Heart left ventricle (tissue), 16 donors: ENCODE measurements at regions not wholly inside any gene's neighbourhood (a gene's known extent, or its start where the extent isn't known, plus 50 kb on each side); places are given as distances from the start of the nearest gene placed in this dataset.

ENCODE experiments used
- ATAC-seq, 4 donors: fragments of 200-7000 bp; cut with Tn5 transposase; one replicate each; pipeline ENCODE4 v1.9.1; 2020 to 2022; ENCODE audit warnings: moderate library complexity in 4 of 4, mild to moderate bottlenecking in 3 of 4, moderate number of reproducible peaks in 1 of 4
- DNase-seq, 5 donors: peaks; one replicate each; pipeline ENCODE4 v3.0.0-alpha.2; 2020
- H3K27ac ChIP-seq, 12 donors: fragments of 200-600 bp; sonication (generic) in 4 of 12; one replicate each; pipeline versions ENCODE4 v1.5.0 to v1.8.0; 2016 to 2022; ENCODE audit warnings: mild to moderate bottlenecking in 2 of 12
- H3K27me3 ChIP-seq, 9 donors: fragments of 200-600 bp; sonication (generic) in 2 of 9; one replicate each; pipeline versions ENCODE4 v1.5.1 to v1.8.0; 2016 to 2022; ENCODE audit warnings: mild to moderate bottlenecking in 3 of 9
- H3K36me3 ChIP-seq, 9 donors: fragments of 200-600 bp; sonication (generic) in 2 of 9; one replicate each; pipeline versions ENCODE4 v1.5.0 to v1.8.0; 2018 to 2022; ENCODE audit warnings: mild to moderate bottlenecking in 2 of 9
- H3K4me1 ChIP-seq, 12 donors: fragments of 200-600 bp; sonication (generic) in 4 of 12; one replicate each; pipeline versions ENCODE4 v1.5.0 to v1.8.0; 2016 to 2022; ENCODE audit warnings: mild to moderate bottlenecking in 3 of 12
- H3K4me3 ChIP-seq, 12 donors: fragments of 200-600 bp; sonication (generic) in 4 of 12; one replicate each; pipeline versions ENCODE4 v1.5.0 to v1.8.0; 2017 to 2022; ENCODE audit warnings: mild to moderate bottlenecking in 9 of 12, moderate library complexity in 4 of 12
- H3K9me3 ChIP-seq, 12 donors: fragments of 200-600 bp; sonication (generic) in 4 of 12; one replicate each; pipeline versions ENCODE4 v1.5.0 to v1.8.0; 2016 to 2022; ENCODE audit warnings: mild to moderate bottlenecking in 1 of 12
- CTCF ChIP-seq, 12 donors: fragments of 200-600 bp; sonication (generic) in 4 of 12; IDR thresholded peaks; one replicate each; pipeline versions ENCODE4 v1.5.0 to v1.8.0; 2018 to 2022; ENCODE audit warnings: antibody characterized with exemption in 12 of 12, mild to moderate bottlenecking in 5 of 12
- POLR2A ChIP-seq, 2 donors: fragments of 450-650 bp; IDR thresholded peaks; one replicate each; pipeline ENCODE4 v1.6.1; 2017; ENCODE audit warnings: antibody characterized with exemption in 2 of 2, mild to moderate bottlenecking in 2 of 2, moderate library complexity in 2 of 2
- WGBS, 4 donors: extraction: QIAGEN DNeasy Blood & Tissue Kit in 2 of 4; methylation state at CpG; one replicate each; pipeline versions ENCODE4 v1.1.5 to v1.1.7; 2013 to 2018; 5-methylcytosine and 5-hydroxymethylcytosine counted together
- intact Hi-C, 10 donors: fragments of 100-400 bp; cut with DNase I; formaldehyde crosslinking; loops; one replicate each; pipeline versions ENCODE4 v1.11.1 to v1.14.2; 2022
- donor health status: ischemic (EF 13 %, LVEDD 7.1; RV severe dilation, severe dysfunction).
- donor health status: healthy with polysubstance abuse.
- donor health status: DM: no; HTN: yes; CAD: no.
- donor health status: DM: no; HTN: no; CAD: no.
- donor health status: ischemic (EF 25% LVEDD 6.9; RV normal size, moderate dysfunction).
- donor health status: ischemic (EF 25% LVEDD 5.7; RV mildly dilated, moderate dysfunction).
- donor health status: healthy.
- donor health status: DM: yes; HTN: yes; CAD: no.
- donor health status: ischemic (EF 35%, LVEDD 5.7; RV mildly dilated, moderate dysfunction).
- donor health status: nonischemic (EF 11% LVEDD 7.7; RV severe dilation, severe dysfunction).
- donor health status: DM: yes; HTN: yes; CAD: no.
- donor health status: PGD.
- donor health status: ischemic (EF 29% LVEDD 5.4; RV normal size, mild dysfunction).
- donor health status: nonischemic (EF 23%, LVEDD 6.1; RV moderate dilation, normal function).

GRCh38 chr14:98444077-98444476 is 827.9 kb downstream of the BCL11B start:
- peaks cover 0 to 4% (median 0%) of the 10 kb centered on the region in 9 donors for H3K27me3 ChIP-seq
- H3K9me3 ChIP-seq = no peaks in the 10 kb centered on the region
- TF ChIP-seq CTCF (IDR thresholded peaks at IDR 0.05) (no peak), POLR2A (IDR thresholded peaks at IDR 0.05) (no peak)
- ATAC-seq (no peak), DNase-seq (no peak)
- H3K27ac ChIP-seq = peak overlapping the region in 1 of 12 donors; percentile 27
- intact Hi-C loops = no loop called here
- H3K36me3 ChIP-seq = no peaks in the 10 kb centered on the region
- 69 to 87% (median 79%) methylated on average over 2 of the region's 2 CpGs for WGBS, 4 donors
- H3K4me3 ChIP-seq = no peak overlapping the region
- no peaks in the 10 kb centered on the region for H3K4me1 ChIP-seq

DNA sequence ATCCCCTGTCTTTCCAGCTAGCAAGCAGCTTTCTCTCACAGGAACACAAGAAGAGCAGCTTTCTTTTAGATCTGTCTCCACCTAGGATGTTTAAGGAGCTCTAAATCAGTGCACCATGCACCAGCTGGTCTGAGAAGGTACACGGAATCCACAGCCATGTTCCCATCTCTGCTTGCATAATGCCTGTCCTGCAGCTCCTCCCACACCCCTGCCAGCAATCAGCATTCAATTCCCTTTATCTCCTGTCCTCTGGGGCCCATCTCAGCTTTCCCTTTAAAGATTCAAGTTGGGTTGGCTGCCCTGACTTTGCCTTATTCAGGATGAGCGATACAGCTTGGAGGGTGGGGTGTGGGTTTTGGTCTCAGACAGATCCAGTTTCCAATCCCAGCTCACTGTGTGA is 826.3 kb downstream of the BCL11B start:
- ATAC-seq (no peak), DNase-seq (no peak)
- no peaks in the 10 kb centered on the region for H3K36me3 ChIP-seq
- H3K4me3 ChIP-seq = no peak overlapping the region
- H3K27ac ChIP-seq = no peak overlapping the region
- no peaks in the 10 kb centered on the region for H3K4me1 ChIP-seq
- WGBS, 4 donors = 30 to 52% (median 36%) methylated on average over 2 of the region's 2 CpGs
- H3K9me3 ChIP-seq = no peaks in the 10 kb centered on the region
- intact Hi-C loops = no loop called here
- TF ChIP-seq POLR2A (IDR thresholded peaks at IDR 0.05) (no peak), CTCF (IDR thresholded peaks at IDR 0.05) (no peak)
- peaks cover 0 to 4% (median 0%) of the 10 kb centered on the region in 9 donors for H3K27me3 ChIP-seq

DNA sequence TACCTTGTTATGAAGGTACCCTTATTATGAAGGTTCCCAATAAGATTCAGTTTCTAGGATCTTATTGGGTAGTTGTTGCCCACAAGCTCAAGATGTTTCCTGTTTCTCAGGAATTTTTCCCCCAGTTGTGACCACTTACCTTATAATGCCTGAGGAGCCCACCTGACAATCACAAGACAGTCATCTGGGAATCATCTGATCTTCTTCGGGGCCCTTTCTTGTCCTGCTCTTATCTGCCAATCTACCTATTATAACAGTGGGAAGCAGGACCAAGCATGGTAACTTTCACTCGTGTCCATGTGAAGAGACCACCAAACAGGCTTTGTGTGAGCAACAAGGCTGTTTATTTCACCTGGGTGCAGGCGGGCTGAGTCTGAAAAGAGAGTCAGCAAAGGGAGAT is 825.5 kb downstream of the BCL11B start:
- ATAC-seq (no peak), DNase-seq (no peak)
- Histone ChIP-seq H3K27ac (no peak overlapping the region), H3K27me3 (peaks cover 0 to 4% (median 0%) of the 10 kb centered on the region in 9 donors), H3K9me3 (no peaks in the 10 kb centered on the region), H3K4me1 (no peaks in the 10 kb centered on the region), H3K36me3 (no peaks in the 10 kb centered on the region), H3K4me3 (no peak overlapping the region)
- intact Hi-C loops = no loop called here
- no peak for TF ChIP-seq CTCF (IDR thresholded peaks at IDR 0.05)
- TF ChIP-seq POLR2A (IDR thresholded peaks at IDR 0.05) = no peak
- WGBS, 4 donors = 70 to 79% (median 72%) methylated on average over 3 of the region's 3 CpGs

- no peaks in the 10 kb centered on the region for H3K27me3 ChIP-seq
- no peaks in the 10 kb centered on the region for H3K36me3 ChIP-seq
- H3K9me3 ChIP-seq = no peaks in the 10 kb centered on the region
- 78 to 87% (median 85%) methylated on average over 6 of the region's 6 CpGs for WGBS, 4 donors
- no peak for ATAC-seq
- no peaks in the 10 kb centered on the region for H3K4me1 ChIP-seq
- H3K27ac ChIP-seq = no peak overlapping the region
- no peak for DNase-seq
- intact Hi-C loops = no loop called here
- no peak overlapping the region for H3K4me3 ChIP-seq
- TF ChIP-seq CTCF (IDR thresholded peaks at IDR 0.05) (no peak), POLR2A (IDR thresholded peaks at IDR 0.05) (no peak)
Observed at GRCh38 chr14:98456231-98456630, 815.8 kb downstream of the BCL11B start.
